Middle frontal gyrus (tissue), 1 donor: ENCODE measurements at regions not wholly inside any gene's neighbourhood (a gene's known extent, or its start where the extent isn't known, plus 50 kb on each side); places are given as distances from the start of the nearest gene placed in this dataset.
"Not testable (repeated sequence)": the region's sequence is repeated elsewhere in the genome, so short reads cannot be mapped to it uniquely, and the experiment has no call there.

Experiments
- DNase-seq: peaks from one replicate; pipeline ENCODE4 v3.0.0-alpha.2; 2015; ENCODE audit warnings: low spot score; ENCODE audit errors: extremely low spot score

GRCh38 chr5:20370061-20370460 is 382.1 kb upstream of the CDH18 start:
- DNase-seq: no peak

GRCh38 chr5:20369518-20369885 is 381.5 kb upstream of the CDH18 start:
- DNase-seq: no peak

- peak; percentile 39 for DNase-seq
These were observed 380.8 kb upstream of the CDH18 start for GRCh38 chr5:20368571-20369517.

GRCh38 chr5:20367178-20367577 is 379.2 kb upstream of the CDH18 start:
- DNase-seq: no peak

GRCh38 chr5:20360263-20360662 is 372.3 kb upstream of the CDH18 start:
- no peak for DNase-seq

GRCh38 chr5:20359377-20359776 is 371.4 kb upstream of the CDH18 start:
- no peak for DNase-seq

- no peak for DNase-seq
These were observed 365.5 kb upstream of the CDH18 start for GRCh38 chr5:20353499-20353898.

GRCh38 chr5:20351849-20352248 is 363.8 kb upstream of the CDH18 start:
- no peak for DNase-seq

- no peak for DNase-seq
These were observed 360.3 kb upstream of the CDH18 start for GRCh38 chr5:20348321-20348720.

GRCh38 chr5:20347334-20347733 is 359.3 kb upstream of the CDH18 start:
- DNase-seq: no peak

- no peak for DNase-seq
These were observed 352.1 kb upstream of the CDH18 start for GRCh38 chr5:20340126-20340525.

GRCh38 chr5:20335978-20336377 is 348.0 kb upstream of the CDH18 start:
- DNase-seq: no peak

GRCh38 chr5:20331826-20332225 is 343.8 kb upstream of the CDH18 start:
- DNase-seq: no peak

- no peak for DNase-seq
These were observed 335.3 kb upstream of the CDH18 start for GRCh38 chr5:20323323-20323722.

- no peak for DNase-seq
These were observed 319.4 kb upstream of the CDH18 start for GRCh38 chr5:20307391-20307790.

GRCh38 chr5:20305463-20305862 is 317.5 kb upstream of the CDH18 start:
- no peak for DNase-seq

- not testable (repeated sequence) for DNase-seq
These were observed 316.6 kb upstream of the CDH18 start for GRCh38 chr5:20304570-20304969.

- no peak for DNase-seq
These were observed 312.1 kb upstream of the CDH18 start for GRCh38 chr5:20300110-20300509.

- DNase-seq: no peak
These were observed 306.7 kb upstream of the CDH18 start for GRCh38 chr5:20294696-20295095.

- no peak for DNase-seq
These were observed 303.8 kb upstream of the CDH18 start for GRCh38 chr5:20291766-20292165.

- no peak for DNase-seq
These were observed 299.6 kb upstream of the CDH18 start for GRCh38 chr5:20287640-20288039.

GRCh38 chr5:20286512-20286911 is 298.5 kb upstream of the CDH18 start:
- DNase-seq: no peak

GRCh38 chr5:20276959-20277263 is 288.9 kb upstream of the CDH18 start:
- no peak for DNase-seq
